HCT116 (cell line): ENCODE measurements at regions not wholly inside any gene's neighbourhood (a gene's known extent, or its start where the extent isn't known, plus 50 kb on each side); places are given as distances from the start of the nearest gene placed in this dataset.

Experiments used
- ATAC-seq: fragments of 200-7000 bp; cut with Tn5 transposase; 2 replicates; pipeline ENCODE4 v1.9.1; 2020; ENCODE audit warnings: mild to moderate bottlenecking, moderate library complexity
- BruUV-seq: library from RNA; stranded (reverse); fragments of 400-500 nt; replicated peaks from 2 replicates; lab custom pipeline; 2021; lab: Mats Ljungman, UMichigan
- CTCF ChIA-PET: fragments of 300-600 bp; sonication (Branson Sonifier 250); formaldehyde crosslinking; loops from one replicate; lab custom pipeline; 2021; ENCODE audit warnings: antibody characterized with exemption; lab: Charles Lee
- POLR2A ChIA-PET: fragments of 300-600, 350-600 bp; sonication (Branson Sonifier 250); formaldehyde crosslinking; loops from one replicate; lab custom pipeline; 2021; ENCODE audit warnings: antibody characterized with exemption; lab: Charles Lee
- RAD21 ChIA-PET, 2 experiments: fragments of 300-600 bp; sonication (Branson Sonifier 250); formaldehyde crosslinking; loops; one replicate each; lab custom pipeline; 2023; ENCODE audit warnings: low total read pairs in 2 of 2; ENCODE audit not compliant: uncharacterized antibody in 2 of 2, unreplicated experiment in 2 of 2, low non-redundant PET in 1 of 2; lab: Charles Lee
- DNase-seq: peaks from one replicate; pipeline ENCODE4 v3.0.0-alpha.2; 2010; ENCODE audit warnings: low read depth, low spot score
- H2AFZ ChIP-seq: fragments of 200-600 bp; shearing (Covaris generic), sonication (generic); 2 replicates; pipeline ENCODE4 v1.6.1; 2017; ENCODE audit warnings: low read depth, mixed run types, mixed read lengths, antibody characterized with exemption, low read length; ENCODE audit not compliant: poor library complexity, severe bottlenecking
- H3K27ac ChIP-seq: 2 replicates; pipeline ENCODE4 v1.5.1; 2012; ENCODE audit warnings: low read depth, low read length
- H3K27me3 ChIP-seq: fragments of 200-600 bp; sonication (generic); 2 replicates; pipeline ENCODE4 v1.6.1; 2016; ENCODE audit warnings: mixed run types, low read length, mixed read lengths; ENCODE audit not compliant: insufficient read depth
- H3K36me3 ChIP-seq, 2 experiments: fragments of 200-500 bp in 1 of 2; fragments of 200-600 bp in 1 of 2; sonication (Bioruptor generic) in 1 of 2; sonication (generic) in 1 of 2; 2 replicates each; pipeline versions ENCODE4 v1.5.1 to v1.6.1; 2014 to 2016; ENCODE audit warnings: low read length in 2 of 2, inconsistent platforms in 1 of 2, mixed read lengths in 1 of 2, mixed run types in 1 of 2; ENCODE audit not compliant: insufficient read depth in 2 of 2, control insufficient read depth in 1 of 2
- H3K4me1 ChIP-seq, 2 experiments: fragments of 200-600 bp in 1 of 2; sonication (generic) in 1 of 2; 2 replicates each; pipeline versions ENCODE4 v1.5.1 to v1.6.1; 2012 to 2017; ENCODE audit warnings: low read length in 2 of 2, inconsistent platforms in 1 of 2, mild to moderate bottlenecking in 1 of 2, mixed read lengths in 1 of 2, mixed run types in 1 of 2, moderate library complexity in 1 of 2; ENCODE audit not compliant: insufficient read depth in 2 of 2, control insufficient read depth in 1 of 2
- H3K4me2 ChIP-seq: fragments of 200-600 bp; sonication (generic); 2 replicates; pipeline ENCODE4 v1.6.1; 2017; ENCODE audit warnings: mixed run types, low read length, mixed read lengths
- H3K4me3 ChIP-seq, 2 experiments: fragments of 200-600 bp in 1 of 2; sonication (generic) in 1 of 2; replicated peaks in 1 of 2; 2 replicates each; pipeline ENCODE4 v1.5.1; 2011 to 2016; ENCODE audit warnings: low read length in 2 of 2, control low read depth in 1 of 2, low read depth in 1 of 2, mild to moderate bottlenecking in 1 of 2, mixed read lengths in 1 of 2, mixed run types in 1 of 2
- H3K79me2 ChIP-seq: fragments of 200-600 bp; sonication (generic); 2 replicates; pipeline ENCODE4 v1.6.1; 2017; ENCODE audit warnings: mild to moderate bottlenecking, mixed run types, low read length, moderate library complexity, mixed read lengths; ENCODE audit not compliant: insufficient read depth
- H3K9ac ChIP-seq: fragments of 200-600 bp; sonication (generic); 2 replicates; pipeline ENCODE4 v1.6.1; 2016; ENCODE audit warnings: low read length, mixed read lengths
- H3K9me2 ChIP-seq: fragments of 200-600 bp; sonication (generic), shearing (Covaris generic); 2 replicates; pipeline ENCODE4 v1.6.1; 2017; ENCODE audit warnings: mixed run types, mild to moderate bottlenecking, moderate library complexity; ENCODE audit not compliant: insufficient read depth
- H3K9me3 ChIP-seq, 2 experiments: fragments of 200-500 bp in 1 of 2; fragments of 200-600 bp in 1 of 2; sonication (Bioruptor generic) in 1 of 2; sonication (generic) in 1 of 2; 2 replicates each; pipeline ENCODE4 v1.6.1; 2014 to 2017; ENCODE audit warnings: low read length in 2 of 2, mixed read lengths in 2 of 2, inconsistent platforms in 1 of 2, low read depth in 1 of 2, mild to moderate bottlenecking in 1 of 2, mixed run types in 1 of 2, moderate library complexity in 1 of 2; ENCODE audit not compliant: control insufficient read depth in 1 of 2, insufficient read depth in 1 of 2
- H4K20me1 ChIP-seq: fragments of 200-600 bp; sonication (generic), shearing (Covaris generic); 2 replicates; pipeline ENCODE4 v1.6.1; 2017; ENCODE audit warnings: mixed run types, mild to moderate bottlenecking, moderate library complexity; ENCODE audit not compliant: insufficient read depth
- CEBPB ChIP-seq: IDR thresholded peaks from 2 replicates; pipeline ENCODE4 v1.6.1; 2012; ENCODE audit warnings: low read depth
- POLR2AphosphoS5 ChIP-seq: IDR thresholded peaks from 2 replicates; pipeline ENCODE4 v1.6.1; 2011; ENCODE audit warnings: mild to moderate bottlenecking, low read depth, low read length, moderate library complexity
- SP1 ChIP-seq: IDR thresholded peaks from 2 replicates; pipeline ENCODE4 v1.6.1; 2012; ENCODE audit warnings: low read depth
- TCF7L2 ChIP-seq: IDR thresholded peaks from 2 replicates; pipeline ENCODE4 v1.7.0; 2011; ENCODE audit warnings: borderline replicate concordance, inconsistent platforms; ENCODE audit not compliant: insufficient read depth, insufficient read length; ENCODE audit errors: extremely low read depth
- YY1 ChIP-seq: IDR thresholded peaks from 2 replicates; pipeline ENCODE4 v1.6.1; 2011; ENCODE audit warnings: low read length, low read depth, moderate library complexity, mild to moderate bottlenecking; ENCODE audit not compliant: insufficient replicate concordance; ENCODE audit errors: extremely low read depth
- ZFX ChIP-seq: fragments of 450-650 bp; IDR thresholded peaks from 2 replicates; pipeline ENCODE4 v1.6.1; 2017
- intact Hi-C: fragments of 100-400 bp; cut with micrococcal nuclease; formaldehyde crosslinking; loops from 2 replicates; pipeline ENCODE4 v1.10.0; 2022

GRCh38 chr20:24049081-24049480 is 60.5 kb upstream of the GGTLC1 start:
- H3K27me3 ChIP-seq = no peaks in the 10 kb centered on the region
- no peak overlapping the region for H3K9ac ChIP-seq
- no peaks in the 10 kb centered on the region for H3K9me2 ChIP-seq
- no peaks in the 10 kb centered on the region for H3K79me2 ChIP-seq
- no peak overlapping the region for H3K4me3 ChIP-seq
- ATAC-seq (no peak), DNase-seq (no peak)
- no peak overlapping the region for H3K4me2 ChIP-seq
- no peaks in the 10 kb centered on the region for H3K36me3 ChIP-seq
- RAD21 ChIA-PET = no interaction called here
- TF ChIP-seq POLR2AphosphoS5 = no peak
- TF ChIP-seq YY1 = no peak
- no peak for TF ChIP-seq TCF7L2
- TF ChIP-seq CEBPB = no peak
- no peaks in the 10 kb centered on the region for H4K20me1 ChIP-seq
- H3K27ac ChIP-seq = no peak overlapping the region
- no peaks in the 10 kb centered on the region for H3K9me3 ChIP-seq
- BruUV-seq = no TSS peak
- POLR2A ChIA-PET = no interaction called here
- H2AFZ ChIP-seq = no peak overlapping the region
- intact Hi-C loops = no loop called here
- H3K4me1 ChIP-seq = no peaks in the 10 kb centered on the region
- CTCF ChIA-PET = no interaction called here

GRCh38 chr20:24048024-24048611 is 59.5 kb upstream of the GGTLC1 start:
- CTCF ChIA-PET = no interaction called here
- ATAC-seq (no peak), DNase-seq (no peak)
- no peak overlapping the region for H2AFZ ChIP-seq
- TF ChIP-seq ZFX = no peak
- TF ChIP-seq SP1 = no peak
- H3K4me3 ChIP-seq = no peak overlapping the region
- no peak overlapping the region for H3K9ac ChIP-seq
- H3K9me3 ChIP-seq = no peaks in the 10 kb centered on the region
- no peak overlapping the region for H3K27ac ChIP-seq
- H3K36me3 ChIP-seq = no peaks in the 10 kb centered on the region
- H4K20me1 ChIP-seq = no peaks in the 10 kb centered on the region
- no TSS peak for BruUV-seq
- H3K9me2 ChIP-seq = no peaks in the 10 kb centered on the region
- no peak overlapping the region for H3K4me2 ChIP-seq
- intact Hi-C loops = no loop called here
- RAD21 ChIA-PET = no interaction called here
- H3K4me1 ChIP-seq = no peaks in the 10 kb centered on the region
- H3K27me3 ChIP-seq = no peaks in the 10 kb centered on the region
- H3K79me2 ChIP-seq = no peaks in the 10 kb centered on the region
- POLR2A ChIA-PET = no interaction called here
